HG03060 (cell line): ENCODE measurements at regions not wholly inside any gene's neighbourhood (a gene's known extent, or its start where the extent isn't known, plus 50 kb on each side); places are given as distances from the start of the nearest gene placed in this dataset.
"Not testable (repeated sequence)": the region's sequence is repeated elsewhere in the genome, so short reads cannot be mapped to it uniquely, and the experiment has no call there.

Experiments
- ATAC-seq: cut with Tn5 transposase; IDR thresholded peaks from one replicate; pipeline ENCODE4 v1.9.1; 2021; ENCODE audit warnings: low read depth, moderate number of reproducible peaks; ENCODE audit not compliant: unreplicated experiment

GRCh38 chr7:91659096-91659495, 221.4 kb downstream of the MTERF1 start:
- ATAC-seq, result no peak

GRCh38 chr7:91660734-91661356, 219.7 kb downstream of the MTERF1 start:
- ATAC-seq, result no peak

GRCh38 chr7:91661727-91662126, 218.8 kb downstream of the MTERF1 start:
- no peak for ATAC-seq

- no peak for ATAC-seq
Observed at GRCh38 chr7:91668217-91668616, 212.3 kb downstream of the MTERF1 start.

- no peak for ATAC-seq
Observed at GRCh38 chr7:91671245-91671644, 209.3 kb downstream of the MTERF1 start.

- ATAC-seq, result no peak
Observed at GRCh38 chr7:91674470-91674869, 206.0 kb downstream of the MTERF1 start.

- ATAC-seq, result no peak
Observed at GRCh38 chr7:91681718-91682117, 198.8 kb downstream of the MTERF1 start.

- ATAC-seq, result no peak
Observed at GRCh38 chr7:91683823-91684222, 196.7 kb downstream of the MTERF1 start.

- no peak for ATAC-seq
Observed at GRCh38 chr7:91685544-91685943, 195.0 kb downstream of the MTERF1 start.

GRCh38 chr7:91690541-91691070, 189.9 kb downstream of the MTERF1 start:
- no peak for ATAC-seq

GRCh38 chr7:91691865-91692264, 188.6 kb downstream of the MTERF1 start:
- ATAC-seq, result no peak

- ATAC-seq, result no peak
Observed at GRCh38 chr7:91692800-91693199, 187.7 kb downstream of the MTERF1 start.

- ATAC-seq, result no peak
Observed at GRCh38 chr7:91694351-91694841, 186.1 kb downstream of the MTERF1 start.

GRCh38 chr7:91710881-91711280, 169.6 kb downstream of the MTERF1 start:
- ATAC-seq, result no peak

GRCh38 chr7:91713669-91714068, 166.8 kb downstream of the MTERF1 start:
- no peak for ATAC-seq

GRCh38 chr7:91717681-91718470, 162.6 kb downstream of the MTERF1 start:
- ATAC-seq, result no peak

GRCh38 chr7:91719008-91719407, 161.5 kb downstream of the MTERF1 start:
- ATAC-seq, result no peak

- ATAC-seq, result no peak
Observed at GRCh38 chr7:91720260-91720937, 160.1 kb downstream of the MTERF1 start.

GRCh38 chr7:91722831-91723230, 157.7 kb downstream of the MTERF1 start:
- no peak for ATAC-seq

GRCh38 chr7:91729046-91729445, 151.5 kb downstream of the MTERF1 start:
- not testable (repeated sequence) for ATAC-seq

- no peak for ATAC-seq
Observed at GRCh38 chr7:91731976-91732375, 148.5 kb downstream of the MTERF1 start.
